ENCODE measurements at regions not wholly inside any gene's neighbourhood (a gene's known extent, or its start where the extent isn't known, plus 50 kb on each side); places are given as distances from the start of the nearest gene placed in this dataset.

DNA sequence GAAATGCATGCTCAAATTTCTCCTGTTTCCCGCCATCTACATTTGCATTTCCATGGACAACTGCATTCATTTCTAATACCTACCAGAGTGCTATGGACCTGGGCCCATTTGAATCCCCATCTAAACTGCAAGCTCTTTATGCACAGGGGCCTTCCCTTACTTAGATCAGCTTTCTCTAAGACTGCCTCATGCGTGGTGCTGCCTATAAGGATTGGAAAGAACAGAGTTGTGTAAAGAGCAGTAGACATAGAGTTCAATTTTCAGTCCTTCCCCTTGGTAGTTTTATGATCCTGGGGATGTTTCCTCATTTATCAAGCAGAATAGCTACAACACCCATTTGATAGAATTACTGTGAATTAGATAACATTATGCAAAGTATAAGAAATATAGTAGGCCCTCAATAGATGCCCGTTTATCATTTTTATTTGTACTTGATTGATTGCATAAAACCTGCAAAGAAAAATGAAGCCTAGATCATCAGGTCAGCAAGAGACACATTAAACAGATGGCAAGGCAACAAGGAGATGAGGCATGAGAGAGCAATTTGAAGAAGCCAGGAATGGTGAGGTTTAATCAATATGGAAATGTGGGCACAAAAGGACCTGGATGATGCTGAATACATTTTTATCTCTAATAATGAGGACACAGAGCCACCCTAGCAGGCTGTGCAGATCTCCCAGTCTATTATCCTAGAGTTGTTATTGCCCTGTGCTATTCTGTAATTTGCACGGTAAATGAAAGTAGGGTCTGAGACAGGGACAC, 359.7 kb downstream of the FAM181B start:
- no peak for DNase-seq (ENCODE audit: low read depth)

DNA sequence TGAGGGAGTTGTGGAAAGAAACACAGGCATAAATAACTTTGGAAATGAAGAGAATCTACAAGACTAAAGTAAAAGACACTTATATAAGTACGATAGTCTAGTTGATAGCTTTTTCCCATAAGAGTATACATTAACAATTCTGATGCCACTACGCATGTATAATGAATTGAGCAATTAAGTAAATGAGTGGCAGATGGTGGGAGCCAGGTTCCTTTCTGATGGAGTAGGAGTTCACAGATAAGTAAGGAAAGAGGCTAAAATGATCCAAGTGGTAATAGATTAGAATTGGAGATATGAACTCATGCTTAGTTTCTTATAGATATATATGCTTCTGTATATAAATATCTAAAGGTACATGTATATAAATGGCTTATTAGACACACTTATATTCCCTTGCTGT, 368.3 kb downstream of the FAM181B start:
- no peak for DNase-seq (ENCODE audit: low read depth)

DNA sequence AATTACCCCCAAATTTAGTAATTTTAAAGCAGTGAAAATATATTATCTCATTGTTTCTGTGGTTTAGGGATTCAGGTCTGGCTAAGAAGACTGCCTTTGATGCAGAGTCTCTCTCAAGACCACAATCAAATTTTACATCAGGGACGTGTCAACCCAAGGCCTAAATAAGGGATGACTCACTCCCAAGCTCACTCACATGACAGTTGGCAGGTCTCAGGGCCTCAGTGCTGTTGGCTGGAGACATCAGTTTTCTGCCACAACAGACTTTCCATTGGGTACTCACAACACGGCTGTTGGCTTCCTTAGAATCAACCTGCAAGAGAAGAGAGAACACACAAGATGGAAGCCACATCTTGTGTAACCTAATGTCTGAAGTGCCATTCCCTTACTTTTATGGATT, 377.3 kb downstream of the FAM181B start:
- no peak for DNase-seq (ENCODE audit: low read depth)

DNA sequence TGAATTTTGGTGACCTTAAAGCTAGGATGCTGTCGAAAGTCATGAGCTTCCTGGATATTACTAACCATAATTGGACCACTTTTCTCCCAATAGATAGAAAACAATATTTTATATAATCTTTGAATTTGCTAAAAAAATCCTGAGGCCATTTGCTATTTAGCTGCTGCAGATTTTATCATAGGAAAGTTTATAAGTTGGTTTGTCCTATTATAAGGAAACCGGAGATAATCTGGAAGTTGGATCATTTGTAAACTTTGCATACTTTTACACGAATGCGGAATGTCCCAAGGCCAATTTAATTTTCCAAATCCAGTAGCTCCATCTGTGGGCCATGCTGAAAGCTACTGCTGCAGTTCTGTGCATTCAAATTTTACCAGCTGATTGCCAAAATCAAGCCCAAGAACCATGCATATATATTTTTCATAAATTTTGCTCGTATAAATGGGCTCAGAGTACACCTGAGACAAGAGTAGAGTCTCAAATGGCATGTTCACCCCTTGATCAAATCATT, 378.3 kb downstream of the FAM181B start:
- DNase-seq (ENCODE audit: low read depth) = no peak

DNA sequence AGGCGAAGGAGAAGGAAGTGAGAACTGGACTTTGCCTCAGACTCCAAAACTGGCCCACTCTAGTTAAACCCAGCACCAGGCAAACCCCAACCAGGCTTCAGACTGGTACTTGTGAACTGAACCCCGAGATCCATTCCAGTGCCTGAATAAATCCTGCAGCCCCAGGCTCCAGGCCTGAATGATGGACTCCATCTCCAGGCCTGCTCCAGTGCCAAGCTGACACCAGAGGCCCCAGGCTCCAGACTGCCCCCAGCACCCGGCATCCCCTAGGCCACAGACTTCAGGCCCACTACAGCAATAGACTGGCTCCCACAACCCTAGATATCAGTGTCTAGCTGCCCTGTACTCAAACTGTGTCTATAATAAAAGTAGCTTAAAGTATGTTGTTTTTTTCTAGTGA, 406.8 kb downstream of the FAM181B start:
- no peak for DNase-seq (ENCODE audit: low read depth)

DNA sequence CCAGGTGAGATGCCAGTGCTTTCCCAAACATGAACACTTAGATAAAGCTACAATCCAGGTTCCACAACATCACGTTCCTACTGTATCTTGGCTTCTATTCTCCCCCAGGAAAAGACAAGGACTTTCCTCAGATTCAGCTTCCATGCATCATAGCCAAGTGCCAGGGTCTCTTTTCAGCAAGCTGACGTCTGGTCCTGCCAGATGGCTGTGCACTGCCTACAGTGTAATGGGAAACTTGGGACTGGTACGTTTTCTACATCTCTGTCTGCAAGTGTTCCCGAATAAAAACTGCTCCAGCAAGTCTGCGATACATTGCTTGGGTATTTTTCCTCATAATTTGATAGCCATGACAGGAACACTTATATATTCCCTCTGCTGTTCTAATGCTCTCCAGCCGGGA, 412.5 kb downstream of the FAM181B start:
- no peak for DNase-seq (ENCODE audit: low read depth)

DNA sequence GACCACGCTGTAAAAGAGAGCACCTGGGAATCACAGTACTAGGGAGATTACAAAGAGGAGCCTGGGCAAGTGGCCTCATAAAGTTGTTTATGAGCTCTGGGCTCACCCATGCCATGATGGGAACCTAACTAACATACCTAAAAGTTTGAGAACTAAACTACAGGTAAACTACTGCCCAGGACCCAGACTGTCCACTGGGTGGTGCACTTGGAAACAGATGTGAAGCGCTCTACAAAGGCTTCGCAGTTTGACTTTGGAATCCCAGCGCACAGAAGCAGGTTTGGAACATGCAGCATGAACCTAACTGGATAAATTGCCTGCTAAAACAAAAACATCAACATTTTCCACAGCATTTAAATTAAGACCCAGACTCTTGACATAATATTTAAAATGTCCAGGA, 418.6 kb downstream of the FAM181B start:
- DNase-seq (ENCODE audit: low read depth) = no peak

DNA sequence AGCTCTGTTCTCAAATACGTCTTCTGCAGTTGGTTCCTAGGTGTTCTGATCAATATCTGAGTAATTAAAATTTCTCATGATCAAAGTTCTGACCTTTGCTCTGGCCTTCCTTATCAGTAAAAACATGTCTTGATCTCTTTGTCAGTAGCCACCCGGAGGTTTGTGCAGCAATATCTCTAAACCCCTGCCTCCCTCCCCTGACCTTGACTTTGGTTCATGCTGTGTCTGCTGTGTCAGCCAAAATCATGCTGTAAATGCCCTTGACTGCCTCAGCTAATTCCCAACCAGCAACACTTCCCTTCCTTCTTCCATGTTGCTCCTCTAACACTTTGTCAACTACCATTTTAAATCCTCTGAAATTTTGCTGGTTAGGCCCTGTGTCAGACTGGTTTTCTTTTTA, 424.7 kb downstream of the FAM181B start:
- DNase-seq (ENCODE audit: low read depth) = no peak

DNA sequence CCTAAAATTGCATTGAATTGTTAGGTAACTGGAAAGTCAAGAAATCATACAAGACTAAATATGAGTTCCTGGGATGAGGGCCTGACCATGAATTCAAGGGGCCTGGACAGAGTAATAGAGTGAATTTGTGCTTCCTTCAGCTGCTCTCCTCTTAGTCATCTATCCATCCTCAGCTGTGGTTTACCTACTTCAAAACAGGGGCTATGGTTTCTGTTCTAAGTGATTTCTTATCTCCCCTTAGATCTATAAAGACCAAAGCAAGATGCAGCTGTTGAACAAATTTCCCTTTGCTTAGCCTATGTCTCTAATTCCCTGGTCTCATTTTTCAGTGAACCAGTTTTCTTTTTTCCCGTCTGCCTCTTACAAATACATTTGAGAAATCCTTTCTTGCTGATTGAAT, 428.5 kb downstream of the FAM181B start:
- DNase-seq (ENCODE audit: low read depth) = no peak

DNA sequence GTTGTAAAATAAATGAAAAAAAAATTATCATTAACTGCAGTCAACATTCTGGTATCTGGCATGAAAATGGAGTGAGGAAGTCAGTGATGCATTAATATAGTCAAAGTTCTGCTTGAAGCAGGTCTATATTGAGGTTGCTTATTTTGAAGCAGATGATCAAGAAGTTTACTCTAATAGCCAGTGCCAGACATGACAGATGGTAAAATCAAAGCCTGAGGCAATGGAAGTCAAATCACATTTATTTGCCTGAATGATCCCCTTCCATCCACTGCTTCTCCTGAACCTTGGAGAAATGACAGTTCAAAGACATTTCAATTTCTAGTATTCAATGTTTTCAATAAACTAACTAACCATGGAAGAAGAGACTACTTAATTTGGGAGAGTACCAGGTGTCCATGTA, 430.0 kb downstream of the FAM181B start:
- no peak for DNase-seq (ENCODE audit: low read depth)

DNA sequence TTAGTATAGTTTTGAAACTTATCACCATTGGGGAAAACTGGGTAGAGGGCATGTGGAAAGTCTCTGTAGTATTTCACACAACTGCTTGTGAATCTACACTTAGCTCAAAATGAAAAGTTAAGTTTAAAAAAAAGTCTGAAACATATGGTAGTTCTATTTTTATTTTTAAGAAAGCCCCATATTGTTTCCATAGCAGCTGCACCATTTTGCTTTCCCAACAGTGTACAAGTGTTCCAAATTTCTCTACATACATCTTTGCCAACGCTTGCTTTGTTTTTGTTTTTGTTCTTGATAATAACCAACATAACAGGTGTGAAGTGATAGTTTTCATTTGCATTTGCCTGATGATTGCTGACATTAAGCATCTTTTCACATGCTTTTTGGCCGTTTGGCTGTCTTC, 445.2 kb downstream of the FAM181B start:
- no peak for DNase-seq (ENCODE audit: low read depth)

DNA sequence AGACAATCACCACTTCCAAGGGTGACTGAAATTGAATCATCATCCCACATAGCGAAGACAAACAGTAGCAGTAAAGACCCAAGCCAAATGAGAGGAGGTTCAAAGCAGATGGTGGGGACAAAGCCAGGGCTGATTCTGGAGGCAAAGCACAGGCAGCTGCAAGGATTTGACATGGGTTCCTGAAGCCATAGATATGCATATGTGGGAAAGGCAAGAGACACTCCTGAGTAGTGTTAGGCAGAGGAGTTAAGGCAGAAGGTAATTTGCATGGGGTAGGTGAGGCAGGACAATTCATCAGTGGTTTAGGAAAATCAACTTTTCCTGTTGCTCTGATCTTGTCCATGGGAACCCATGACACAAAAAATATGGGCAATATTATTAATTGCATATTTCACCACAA, 462.8 kb downstream of the FAM181B start:
- DNase-seq (ENCODE audit: low read depth) = no peak

DNA sequence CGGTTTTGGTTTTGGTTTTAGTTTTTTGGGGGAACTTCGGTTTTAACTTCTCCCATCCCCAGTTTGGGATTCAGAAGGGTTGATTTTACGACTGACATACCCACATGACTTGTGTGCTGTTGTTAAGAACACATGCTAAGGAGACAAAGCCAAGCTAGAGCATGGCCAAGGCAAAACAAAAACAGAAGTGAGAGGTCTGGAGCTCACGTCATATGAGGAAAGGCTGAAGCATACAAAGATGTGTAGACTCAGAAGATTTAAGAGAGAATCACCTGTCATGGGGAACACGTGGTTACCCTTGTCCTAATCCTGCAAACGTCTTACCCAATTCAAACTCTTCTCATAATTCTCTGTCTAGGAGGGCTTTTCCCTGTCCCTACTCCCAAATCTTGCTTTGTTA, 465.0 kb downstream of the FAM181B start:
- no peak for DNase-seq (ENCODE audit: low read depth)

DNA sequence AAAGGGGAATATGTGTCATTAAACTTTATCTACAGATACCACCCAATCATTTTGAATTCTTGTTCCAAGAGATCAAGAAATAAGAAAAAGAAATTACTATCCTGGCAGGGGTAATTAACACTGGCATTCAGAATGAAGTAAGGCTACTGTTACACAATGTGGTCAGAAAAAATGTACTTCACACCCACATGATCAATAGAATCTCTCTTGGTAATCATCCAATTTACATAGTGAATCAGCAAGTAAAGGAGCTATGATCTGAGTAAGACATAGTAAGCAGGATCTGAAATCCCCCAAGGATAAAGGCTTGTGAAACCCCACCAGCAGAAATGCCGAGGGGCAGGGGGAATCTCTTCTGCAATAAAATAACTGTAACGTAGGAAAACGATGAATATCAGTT, 466.5 kb downstream of the FAM181B start:
- DNase-seq (ENCODE audit: low read depth) = no peak

DNA sequence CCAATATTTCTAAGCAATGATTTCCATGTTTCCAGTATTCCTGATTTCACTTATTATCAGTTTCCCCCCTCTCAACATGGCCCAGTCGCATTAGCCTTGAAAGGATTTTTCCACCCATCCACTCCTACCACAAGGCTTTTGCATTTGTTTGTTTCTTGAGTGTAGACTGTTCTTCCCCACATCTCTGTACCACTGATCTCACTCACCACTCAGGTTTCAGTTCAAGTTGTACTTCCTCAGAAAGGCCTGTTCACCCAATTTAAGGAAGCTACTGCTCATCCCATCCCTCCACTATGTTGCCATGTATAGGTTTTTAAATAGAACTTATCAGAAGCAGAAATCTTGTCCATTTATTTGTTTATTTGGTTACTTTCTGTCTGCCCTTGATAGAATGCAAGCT, 472.3 kb downstream of the FAM181B start:
- no peak for DNase-seq (ENCODE audit: low read depth)

DNA sequence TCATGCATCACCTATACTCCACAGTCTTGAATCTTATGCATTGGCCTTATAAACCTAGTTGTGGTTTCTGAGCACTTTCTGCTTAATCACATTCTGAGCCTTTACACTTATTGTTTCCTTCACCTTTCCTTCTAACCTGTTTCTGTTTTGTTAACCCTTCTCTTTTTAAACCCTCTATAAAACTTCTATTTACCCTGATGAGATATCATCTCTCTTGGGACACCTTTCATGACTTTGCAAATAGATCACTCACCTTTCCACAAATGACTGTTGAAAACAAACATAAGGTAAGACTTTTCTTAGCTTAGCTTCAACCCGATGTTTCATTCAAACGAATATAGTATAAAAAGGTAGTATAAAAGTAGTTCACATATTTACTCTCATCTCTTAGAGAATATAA, 483.6 kb downstream of the FAM181B start:
- no peak for DNase-seq (ENCODE audit: low read depth)

DNA sequence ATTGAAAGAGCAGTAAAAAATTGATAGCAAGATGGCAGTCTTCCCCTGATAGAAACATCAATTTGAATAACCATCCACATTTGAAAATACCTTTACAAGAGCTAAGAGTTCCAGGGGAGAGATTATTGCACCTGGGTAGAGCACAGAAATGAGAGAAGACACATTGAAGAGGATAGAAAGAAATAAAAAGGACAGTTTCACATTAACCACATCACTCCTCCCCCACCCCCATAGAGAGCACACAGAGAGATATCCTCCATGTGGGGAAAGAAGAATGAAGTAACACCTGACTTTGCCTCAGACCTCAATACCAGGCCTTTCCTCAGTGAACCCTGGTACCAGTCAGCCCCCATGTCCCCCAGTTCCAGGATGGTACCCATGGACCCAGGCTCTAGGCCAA, 486.7 kb downstream of the FAM181B start:
- DNase-seq (ENCODE audit: low read depth) = no peak

DNA sequence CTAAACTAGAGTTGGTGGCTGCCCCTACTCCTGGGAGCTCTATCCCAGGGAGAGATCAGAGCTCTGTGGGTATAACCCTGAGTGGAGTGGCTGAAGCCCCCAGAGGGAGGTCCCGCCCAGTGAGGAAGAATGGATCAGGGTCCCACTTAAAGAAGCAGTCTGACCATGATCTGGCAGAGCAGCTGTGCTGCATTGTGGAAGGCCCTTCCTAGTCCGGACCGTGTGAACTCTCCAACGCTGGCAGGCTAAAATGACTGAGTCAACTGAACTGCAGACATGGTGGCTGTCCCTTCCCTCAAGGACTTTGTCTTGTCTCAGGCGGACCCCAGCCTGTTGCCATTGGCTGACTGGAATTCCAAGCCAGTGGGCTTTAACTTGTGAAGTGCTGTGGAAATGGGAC, 494.2 kb downstream of the FAM181B start:
- DNase-seq (ENCODE audit: low read depth) = no peak

DNA sequence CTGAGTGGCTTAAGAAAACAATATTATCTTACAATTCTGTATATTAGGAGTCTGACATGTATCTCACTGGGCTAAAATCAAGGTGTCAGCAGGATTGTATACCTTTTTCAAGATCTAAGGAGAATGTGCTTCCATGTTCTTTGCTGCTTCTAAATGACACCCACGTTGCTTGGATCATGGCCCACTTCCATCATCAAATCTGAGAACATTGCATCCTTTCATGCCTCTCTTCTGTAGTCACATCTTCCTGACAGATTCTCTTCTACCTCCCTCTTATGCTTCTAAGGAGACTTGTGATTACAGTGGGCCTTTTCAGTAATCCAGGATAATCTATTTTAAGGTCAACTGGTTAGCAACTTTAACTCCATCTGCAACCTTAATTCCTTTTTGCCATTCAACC, 499.4 kb downstream of the FAM181B start:
- no peak for DNase-seq (ENCODE audit: low read depth)

DNA sequence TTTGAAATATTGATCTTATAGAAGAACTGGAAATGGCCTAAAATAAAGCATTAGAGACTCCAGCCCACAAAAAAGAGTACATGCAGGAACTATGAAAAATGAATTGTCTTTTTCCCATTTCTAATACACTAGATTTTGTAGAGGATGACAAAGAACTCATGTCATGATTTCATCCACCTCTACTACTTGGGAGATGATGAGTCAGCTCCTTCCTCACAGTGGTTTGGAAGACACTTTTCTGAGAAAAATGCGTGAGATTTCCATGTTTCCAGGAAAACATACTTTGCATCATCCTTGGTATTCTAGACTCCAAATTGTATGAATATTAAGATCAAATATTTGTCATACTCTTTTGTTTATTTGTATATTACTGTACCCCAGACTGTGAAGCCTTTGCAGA, 500.5 kb downstream of the FAM181B start:
- no peak for DNase-seq (ENCODE audit: low read depth)

DNA sequence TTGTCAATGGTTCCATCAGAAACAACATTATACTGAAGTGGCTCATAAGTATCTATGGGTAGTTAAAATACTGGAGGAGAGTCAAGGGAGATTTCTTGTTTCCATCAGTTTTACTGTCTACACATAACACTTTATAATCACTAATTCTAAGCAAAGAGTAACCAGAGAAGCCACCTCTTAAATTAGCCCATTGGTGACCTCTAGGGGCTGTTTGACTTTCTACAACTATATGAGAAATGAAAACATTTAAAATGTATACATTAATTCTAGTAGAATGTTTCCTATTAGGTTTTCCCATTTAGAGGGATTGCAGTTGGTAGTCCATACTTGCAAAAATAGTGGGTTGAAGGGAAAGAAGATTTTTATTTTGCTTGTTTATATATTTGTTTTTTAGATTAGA, 504.3 kb downstream of the FAM181B start:
- no peak for DNase-seq (ENCODE audit: low read depth)

DNA sequence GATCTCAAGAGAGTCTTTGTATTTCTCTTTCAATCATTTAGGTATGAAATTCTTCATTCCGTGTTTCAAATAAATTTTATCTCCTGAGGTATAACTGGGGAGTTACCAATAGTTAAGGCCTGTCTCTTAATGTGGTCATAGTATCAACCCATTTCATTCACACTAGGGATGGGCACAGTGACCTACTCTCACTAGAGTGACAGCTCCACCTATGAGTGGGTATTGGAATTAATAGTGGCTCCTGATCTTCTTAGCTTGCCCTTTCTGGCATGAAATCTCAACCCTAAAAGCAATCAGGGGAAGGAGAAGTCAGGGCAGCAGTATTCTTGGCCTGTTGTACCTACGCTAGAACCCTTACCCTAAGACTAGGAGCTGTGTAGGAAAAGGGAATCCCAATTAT, 507.7 kb downstream of the FAM181B start:
- DNase-seq (ENCODE audit: low read depth) = no peak

DNA sequence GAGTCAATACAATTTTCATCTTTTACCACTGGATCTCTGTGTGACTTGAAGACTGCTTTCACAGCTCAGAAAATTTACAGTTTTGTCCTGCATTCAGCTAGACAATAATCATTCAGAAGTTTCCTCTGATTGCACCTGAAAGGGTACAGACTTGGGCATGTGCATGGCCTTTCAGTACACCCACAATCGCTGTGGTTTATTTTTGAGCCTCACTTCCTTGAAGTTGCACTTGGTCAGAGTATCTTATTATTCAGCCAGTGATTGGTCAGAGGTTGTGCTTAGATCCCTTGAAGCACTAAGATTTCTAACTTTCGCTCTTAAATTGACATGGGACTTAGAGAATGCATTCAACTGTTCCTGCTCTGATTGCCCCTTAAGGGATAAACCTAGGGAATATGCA, 508.2 kb downstream of the FAM181B start:
- DNase-seq (ENCODE audit: low read depth) = no peak

DNA sequence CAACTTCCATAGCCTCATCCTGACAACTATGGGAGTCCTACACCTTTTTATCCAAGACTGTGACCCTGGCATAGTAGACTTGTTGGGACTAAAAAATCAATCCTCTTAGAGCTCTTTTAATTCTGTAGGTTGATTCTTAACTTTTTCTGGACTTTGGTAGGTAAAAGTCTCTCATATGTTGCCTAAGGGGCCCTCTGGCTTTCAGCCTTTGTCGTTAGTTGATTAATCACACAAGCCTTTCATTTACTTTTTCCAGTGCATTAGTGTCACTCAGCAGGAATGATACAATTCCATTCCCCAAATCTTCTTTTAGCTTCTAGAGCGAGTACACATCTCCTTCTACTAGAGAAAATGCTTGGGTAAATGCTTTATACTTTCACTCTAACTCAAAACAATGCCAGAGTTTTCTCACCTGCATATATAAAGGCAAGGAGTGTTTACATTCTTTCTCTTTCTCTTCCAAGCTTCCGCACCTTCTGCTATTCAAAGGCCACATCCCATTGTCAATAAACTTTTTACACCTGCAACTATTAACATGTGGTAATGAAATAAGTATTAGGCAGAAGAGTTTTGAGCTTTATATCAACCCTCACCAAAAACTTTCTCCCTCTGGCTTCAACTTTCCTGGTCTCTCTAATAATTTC, 516.6 kb downstream of the FAM181B start:
- DNase-seq (ENCODE audit: low read depth) = no peak
